GM12878 (cell line): ENCODE measurements at regions not wholly inside any gene's neighbourhood (a gene's known extent, or its start where the extent isn't known, plus 50 kb on each side); places are given as distances from the start of the nearest gene placed in this dataset.

Experiments
- GABPA ChIP-seq: IDR thresholded peaks from 2 replicates; pipeline ENCODE4 v1.6.1; 2014; ENCODE audit warnings: antibody characterized with exemption, low read depth, mild to moderate bottlenecking, inconsistent platforms
- HDAC2 ChIP-seq: fragments of 200-600 bp; sonication (generic); IDR thresholded peaks from 2 replicates; pipeline ENCODE4 v1.6.1; 2017
- MYC ChIP-seq: IDR thresholded peaks from 2 replicates; pipeline ENCODE4 v1.6.1; 2011; ENCODE audit warnings: mild to moderate bottlenecking, low read length, moderate library complexity, inconsistent platforms; ENCODE audit not compliant: insufficient read depth, insufficient replicate concordance, insufficient read length, severe bottlenecking
- NFYB ChIP-seq: IDR thresholded peaks from 2 replicates; pipeline ENCODE4 v1.6.1; 2011; ENCODE audit warnings: low read depth, mild to moderate bottlenecking, low read length, improper control_type of control experiment, moderate library complexity; ENCODE audit not compliant: insufficient read depth
- NR2C2 ChIP-seq: IDR thresholded peaks from 2 replicates; pipeline ENCODE4 v1.6.1; 2011; ENCODE audit warnings: borderline replicate concordance, low read depth; ENCODE audit not compliant: control insufficient read depth, insufficient read length
- POLR2A ChIP-seq: IDR thresholded peaks from 2 replicates; pipeline ENCODE4 v1.6.1; 2011; ENCODE audit warnings: low read depth, mild to moderate bottlenecking, low read length
- SRF ChIP-seq, 2 experiments: IDR thresholded peaks; 2 replicates each; pipeline ENCODE4 v1.6.1; 2011; ENCODE audit warnings: low read depth in 2 of 2, low read length in 2 of 2, mild to moderate bottlenecking in 1 of 2, moderate library complexity in 1 of 2
- TARDBP ChIP-seq: IDR thresholded peaks from 2 replicates; pipeline ENCODE4 v1.6.1; 2016; ENCODE audit warnings: borderline replicate concordance
- ZSCAN29 ChIP-seq: fragments of 450-650 bp; IDR thresholded peaks from 2 replicates; pipeline ENCODE4 v1.6.1; 2017; ENCODE audit warnings: mild to moderate bottlenecking, moderate library complexity
- TF ChIP-seq, protein P1 (sequence below): IDR thresholded peaks from 2 replicates; pipeline ENCODE4 v1.6.1; 2012; ENCODE audit warnings: low read length, inconsistent platforms
- TF ChIP-seq, protein P2 (sequence below): IDR thresholded peaks from 2 replicates; pipeline ENCODE4 v1.6.1; 2011; ENCODE audit warnings: low read depth, low read length, improper control_type of control experiment, borderline replicate concordance
- TF ChIP-seq, protein P3 (sequence below), 3 experiments: IDR thresholded peaks in 2 of 3; conservative IDR thresholded peaks in 1 of 3; 2 replicates each; pipeline ENCODE4 v1.5.1; 2011; ENCODE audit warnings: low read depth in 3 of 3, low read length in 3 of 3, mild to moderate bottlenecking in 3 of 3, control low read depth in 2 of 3, moderate library complexity in 2 of 3, inconsistent platforms in 1 of 3, mixed read lengths in 1 of 3; ENCODE audit not compliant: control insufficient read depth in 2 of 3, insufficient read depth in 1 of 3; ENCODE audit errors: extremely low read depth in 1 of 3

DNA sequence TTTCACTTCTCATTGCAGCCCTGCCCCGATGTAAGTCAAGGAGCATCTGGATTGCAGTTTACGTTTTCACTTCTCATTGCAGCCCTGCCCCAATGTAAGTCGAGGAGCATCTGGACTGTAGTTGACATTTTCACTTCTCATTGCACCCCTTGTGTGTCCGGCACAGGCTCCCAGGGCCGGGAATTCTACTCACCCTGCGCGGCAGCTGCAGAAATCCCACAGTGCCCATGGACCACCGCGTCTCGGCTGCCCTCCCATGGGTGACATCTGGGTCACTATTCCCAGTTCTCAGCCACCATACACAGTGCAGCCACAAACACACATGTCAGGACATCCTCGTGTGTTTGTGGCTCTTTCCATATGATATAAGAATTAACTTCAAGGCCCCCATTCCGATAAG, 378.5 kb downstream of the ADGRD1 start:
- TF ChIP-seq HDAC2 (no peak), ZSCAN29 (no peak), SRF (IDR thresholded peaks at IDR 0.05; ENCODE audit: low read depth in 2 of 2, low read length in 2 of 2) (no peak), MYC (no peak), POLR2A (no peak), GABPA (no peak), NR2C2 (no peak), NFYB (no peak), TARDBP (no peak)
- TF ChIP-seq, protein P1, sequence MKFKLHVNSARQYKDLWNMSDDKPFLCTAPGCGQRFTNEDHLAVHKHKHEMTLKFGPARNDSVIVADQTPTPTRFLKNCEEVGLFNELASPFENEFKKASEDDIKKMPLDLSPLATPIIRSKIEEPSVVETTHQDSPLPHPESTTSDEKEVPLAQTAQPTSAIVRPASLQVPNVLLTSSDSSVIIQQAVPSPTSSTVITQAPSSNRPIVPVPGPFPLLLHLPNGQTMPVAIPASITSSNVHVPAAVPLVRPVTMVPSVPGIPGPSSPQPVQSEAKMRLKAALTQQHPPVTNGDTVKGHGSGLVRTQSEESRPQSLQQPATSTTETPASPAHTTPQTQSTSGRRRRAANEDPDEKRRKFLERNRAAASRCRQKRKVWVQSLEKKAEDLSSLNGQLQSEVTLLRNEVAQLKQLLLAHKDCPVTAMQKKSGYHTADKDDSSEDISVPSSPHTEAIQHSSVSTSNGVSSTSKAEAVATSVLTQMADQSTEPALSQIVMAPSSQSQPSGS, result no peak
- TF ChIP-seq, protein P2, sequence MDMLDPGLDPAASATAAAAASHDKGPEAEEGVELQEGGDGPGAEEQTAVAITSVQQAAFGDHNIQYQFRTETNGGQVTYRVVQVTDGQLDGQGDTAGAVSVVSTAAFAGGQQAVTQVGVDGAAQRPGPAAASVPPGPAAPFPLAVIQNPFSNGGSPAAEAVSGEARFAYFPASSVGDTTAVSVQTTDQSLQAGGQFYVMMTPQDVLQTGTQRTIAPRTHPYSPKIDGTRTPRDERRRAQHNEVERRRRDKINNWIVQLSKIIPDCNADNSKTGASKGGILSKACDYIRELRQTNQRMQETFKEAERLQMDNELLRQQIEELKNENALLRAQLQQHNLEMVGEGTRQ, result no peak
- TF ChIP-seq, protein P3, sequence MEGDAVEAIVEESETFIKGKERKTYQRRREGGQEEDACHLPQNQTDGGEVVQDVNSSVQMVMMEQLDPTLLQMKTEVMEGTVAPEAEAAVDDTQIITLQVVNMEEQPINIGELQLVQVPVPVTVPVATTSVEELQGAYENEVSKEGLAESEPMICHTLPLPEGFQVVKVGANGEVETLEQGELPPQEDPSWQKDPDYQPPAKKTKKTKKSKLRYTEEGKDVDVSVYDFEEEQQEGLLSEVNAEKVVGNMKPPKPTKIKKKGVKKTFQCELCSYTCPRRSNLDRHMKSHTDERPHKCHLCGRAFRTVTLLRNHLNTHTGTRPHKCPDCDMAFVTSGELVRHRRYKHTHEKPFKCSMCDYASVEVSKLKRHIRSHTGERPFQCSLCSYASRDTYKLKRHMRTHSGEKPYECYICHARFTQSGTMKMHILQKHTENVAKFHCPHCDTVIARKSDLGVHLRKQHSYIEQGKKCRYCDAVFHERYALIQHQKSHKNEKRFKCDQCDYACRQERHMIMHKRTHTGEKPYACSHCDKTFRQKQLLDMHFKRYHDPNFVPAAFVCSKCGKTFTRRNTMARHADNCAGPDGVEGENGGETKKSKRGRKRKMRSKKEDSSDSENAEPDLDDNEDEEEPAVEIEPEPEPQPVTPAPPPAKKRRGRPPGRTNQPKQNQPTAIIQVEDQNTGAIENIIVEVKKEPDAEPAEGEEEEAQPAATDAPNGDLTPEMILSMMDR (IDR thresholded peaks at IDR 0.05 in 2 of 3, conservative IDR thresholded peaks at IDR 0.05 in 1 of 3; ENCODE audit: control insufficient read depth in 2 of 3, extremely low read depth in 1 of 3, insufficient read depth in 1 of 3, low read depth in 3 of 3, low read length in 3 of 3), result no peak
